ENCODE measurements at regions not wholly inside any gene's neighbourhood (a gene's known extent, or its start where the extent isn't known, plus 50 kb on each side); places are given as distances from the start of the nearest gene placed in this dataset.

GRCh38 chr9:120330031-120330430 is 249.9 kb downstream of the CDK5RAP2 start (continued):
- TF ChIP-seq AR (CRISPR knock-in tag; IDR thresholded peaks at IDR 0.05) = no peak
- TF ChIP-seq IRF2 (CRISPR knock-in tag; IDR thresholded peaks at IDR 0.05; ENCODE audit: borderline replicate concordance, low read depth) = no peak
- TF ChIP-seq ARID4B (CRISPR knock-in tag; IDR thresholded peaks at IDR 0.05; ENCODE audit: borderline replicate concordance) = no peak
- no peak for TF ChIP-seq KAT7 (CRISPR knock-in tag; IDR thresholded peaks at IDR 0.05; ENCODE audit: borderline replicate concordance)

GRCh38 chr9:120327322-120327721 is 252.6 kb downstream of the CDK5RAP2 start:
- DNase-seq (ENCODE audit: low spot score) (no peak), ATAC-seq (no peak)
- Mint-ChIP-seq H3K27me3 (ENCODE audit: low read depth) (peaks cover 34% of the 10 kb centered on the region), H3K4me3 (no peak overlapping the region), H3K4me1 (peaks cover 12% of the 10 kb centered on the region), H3K27ac (no peak overlapping the region), H3K36me3 (peaks cover 3% of the 10 kb centered on the region; the same call in 1 of the 2 replicates), H3K9me3 (peaks cover 13% of the 10 kb centered on the region)
- ChIA-PET POLR2A (no interaction called here), CTCF (no interaction called here)
- TF ChIP-seq ATF6 (CRISPR knock-in tag; IDR thresholded peaks at IDR 0.05) = no peak
- TF ChIP-seq MYBL2 (CRISPR knock-in tag; IDR thresholded peaks at IDR 0.05) = no peak
- no peak for TF ChIP-seq CREB1 (CRISPR knock-in tag; IDR thresholded peaks at IDR 0.05)
- TF ChIP-seq RELA (CRISPR knock-in tag; IDR thresholded peaks at IDR 0.05; ENCODE audit: borderline replicate concordance) = no peak
- TF ChIP-seq ZSCAN18 (CRISPR knock-in tag; IDR thresholded peaks at IDR 0.05) = no peak
- TF ChIP-seq TP53 (CRISPR knock-in tag; IDR thresholded peaks at IDR 0.05) = no peak
- no peak for TF ChIP-seq SMAD4 (CRISPR knock-in tag; IDR thresholded peaks at IDR 0.05)
- TF ChIP-seq NR3C1 (CRISPR knock-in tag; conservative IDR thresholded peaks at IDR 0.05; ENCODE audit: low read depth) = no peak
- TF ChIP-seq ERG (CRISPR knock-in tag; IDR thresholded peaks at IDR 0.05) = no peak
- no peak for TF ChIP-seq CBFB (CRISPR knock-in tag; IDR thresholded peaks at IDR 0.05; ENCODE audit: low read depth)
- no peak for TF ChIP-seq ATF1 (CRISPR knock-in tag; IDR thresholded peaks at IDR 0.05)
- TF ChIP-seq MAX (CRISPR knock-in tag; IDR thresholded peaks at IDR 0.05) = no peak
- no peak for TF ChIP-seq STAT6 (CRISPR knock-in tag; conservative IDR thresholded peaks at IDR 0.05; ENCODE audit: low read depth)
- no peak for TF ChIP-seq E2F1 (CRISPR knock-in tag; IDR thresholded peaks at IDR 0.05)
- no peak for TF ChIP-seq IRF1 (CRISPR knock-in tag; IDR thresholded peaks at IDR 0.05)
- TF ChIP-seq FOXJ3 (CRISPR knock-in tag; IDR thresholded peaks at IDR 0.05; ENCODE audit: borderline replicate concordance) = no peak
